NCI-H1417 treated with DMSO at 0.1 percent for 48 hours (cell line): ENCODE measurements at regions not wholly inside any gene's neighbourhood (a gene's known extent, or its start where the extent isn't known, plus 50 kb on each side); places are given as distances from the start of the nearest gene placed in this dataset.
"Not testable (repeated sequence)": the region's sequence is repeated elsewhere in the genome, so short reads cannot be mapped to it uniquely, and the experiment has no call there.

Experiments
- DNase-seq: peaks from one replicate; lab custom pipeline; 2025; lab: John Stamatoyannopoulos, UW

DNA sequence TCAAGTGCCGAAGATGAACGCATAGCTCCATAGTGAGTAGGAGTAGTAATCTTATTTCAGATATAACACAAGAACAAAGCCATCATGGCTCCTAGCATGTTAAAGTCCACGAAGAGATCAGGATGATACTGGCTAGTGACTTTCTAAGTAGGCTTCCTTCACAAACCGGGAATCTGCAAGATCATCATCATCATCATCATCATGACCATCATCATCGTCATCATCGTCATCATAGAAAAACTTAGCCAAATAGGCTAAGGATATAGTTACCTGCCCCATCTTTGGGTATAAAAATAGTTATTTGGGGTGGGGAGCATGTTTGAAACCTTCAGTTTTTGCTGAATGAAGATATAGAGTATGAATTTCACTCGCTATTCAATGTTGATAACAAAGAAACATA is 57.9 kb downstream of the PYDC2 start:
- no peak for DNase-seq

DNA sequence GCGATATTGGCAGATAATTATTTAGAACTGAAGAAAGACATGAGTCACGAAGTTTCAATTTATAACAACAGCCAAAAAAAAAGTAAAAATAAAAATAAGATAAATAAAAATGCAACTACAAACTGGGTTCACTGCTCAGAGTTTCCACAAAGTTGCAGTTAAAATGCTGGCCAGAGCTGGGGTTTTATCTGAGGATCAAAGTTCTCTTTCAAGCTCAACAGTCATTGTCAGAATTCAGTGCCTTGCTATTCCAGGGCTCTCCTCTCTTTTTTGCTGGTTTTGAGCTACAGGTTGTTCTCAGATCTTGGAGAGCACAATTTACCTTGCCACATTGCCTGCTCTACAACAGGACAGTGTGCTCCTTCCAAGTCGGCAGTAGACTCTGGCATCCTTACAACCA is 60.1 kb downstream of the PYDC2 start:
- no peak for DNase-seq

DNA sequence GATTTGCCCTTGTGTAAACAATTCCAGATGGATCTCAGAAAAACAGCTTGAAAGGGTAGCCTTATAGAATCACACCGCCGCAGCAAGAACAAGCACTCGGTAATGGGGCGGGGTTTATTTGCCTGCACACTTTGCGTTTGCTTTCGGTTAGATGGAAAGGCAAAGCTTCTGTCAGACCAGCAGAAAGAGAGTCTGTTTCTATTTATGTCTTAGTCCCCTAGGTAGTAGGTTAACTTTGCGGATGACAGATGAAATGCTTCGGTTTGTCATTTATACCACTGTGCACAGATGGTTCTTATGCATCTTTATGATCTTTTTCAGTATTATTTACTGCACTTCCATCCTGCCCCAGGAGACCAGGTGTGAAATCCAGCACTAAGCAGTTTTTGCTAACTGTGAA is 62.2 kb downstream of the PYDC2 start:
- DNase-seq, result peak; percentile 42

DNA sequence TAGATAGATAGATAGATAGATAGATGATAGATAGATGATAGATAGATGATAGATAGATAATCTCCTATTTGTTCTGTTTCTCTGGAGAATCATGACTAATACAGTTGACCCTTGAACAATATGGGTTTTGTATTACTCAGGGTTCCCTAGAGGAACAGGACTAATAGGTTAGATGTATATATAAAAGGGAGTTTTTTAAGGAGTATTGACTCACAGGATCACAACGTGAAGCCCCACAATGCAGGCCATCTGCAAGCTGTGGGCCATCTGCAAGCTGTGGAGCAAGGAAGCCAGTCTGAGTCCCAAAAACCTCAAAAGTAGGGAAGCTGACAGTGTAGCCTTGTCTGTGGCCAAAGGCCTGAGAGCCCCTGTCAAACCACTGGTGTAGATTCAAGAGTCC is 67.6 kb downstream of the PYDC2 start:
- no peak for DNase-seq

DNA sequence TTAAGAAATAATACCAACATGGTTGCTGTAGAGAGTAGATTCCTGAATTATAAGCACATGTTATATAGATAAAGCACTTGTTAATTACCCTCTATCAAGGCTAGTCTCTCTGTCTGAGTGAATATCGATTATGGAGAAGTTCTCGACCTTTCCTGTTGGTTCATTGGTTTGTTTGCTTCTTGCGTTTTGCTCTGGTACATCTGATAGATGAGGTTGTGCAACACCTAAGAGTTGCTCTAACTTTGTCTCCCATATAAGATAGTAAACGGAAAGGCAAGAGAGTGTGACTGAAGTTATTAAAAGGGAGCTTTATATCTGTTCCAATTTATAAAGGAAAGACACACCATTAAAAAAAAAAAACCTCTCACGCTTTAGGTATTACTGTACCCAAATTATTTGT is 69.0 kb downstream of the PYDC2 start:
- DNase-seq, result no peak

DNA sequence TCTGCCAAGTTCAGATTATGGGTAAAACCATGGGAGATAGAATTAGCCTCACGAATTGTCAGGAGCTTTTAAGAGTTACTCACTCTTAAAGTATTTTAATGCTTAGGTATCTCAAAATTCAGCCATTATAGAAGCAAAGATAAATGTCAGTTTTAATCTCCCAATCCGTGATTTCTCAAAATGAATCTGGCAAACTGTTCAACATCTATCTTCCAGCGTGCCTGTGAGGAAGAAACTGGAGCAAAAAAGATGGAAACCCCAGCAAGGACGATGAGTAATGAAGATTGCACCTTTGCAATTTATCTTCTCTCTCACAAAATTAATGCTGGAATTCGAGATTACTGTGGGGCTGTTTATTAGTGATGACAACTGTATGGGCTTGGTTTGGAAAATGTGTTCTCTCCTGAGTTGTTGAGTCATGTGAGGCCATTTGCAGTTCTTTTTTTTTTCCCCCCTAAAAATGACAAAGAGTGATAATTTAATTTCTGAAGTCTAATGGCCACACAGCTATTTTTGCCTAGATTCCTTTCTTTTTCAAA is 70.5 kb downstream of the PYDC2 start:
- DNase-seq, result no peak

DNA sequence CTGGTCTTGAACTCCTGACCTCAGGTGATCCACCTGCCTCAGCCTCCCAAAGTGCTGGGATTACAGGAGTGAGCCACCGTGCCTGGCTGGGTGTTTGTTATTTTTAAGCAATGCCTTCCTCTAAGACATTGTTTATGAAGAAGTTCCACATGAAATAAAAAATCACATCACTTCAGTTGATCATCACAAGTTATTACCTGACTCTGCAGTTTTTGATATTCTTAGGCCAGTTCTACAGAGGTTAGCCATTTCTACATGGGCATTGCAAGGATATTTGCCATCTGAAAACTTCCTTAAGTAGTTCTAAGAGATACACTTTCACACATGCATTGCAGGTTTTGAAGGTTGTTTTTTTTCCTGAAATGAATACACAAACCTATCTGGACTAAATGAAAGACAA is 82.1 kb downstream of the PYDC2 start:
- DNase-seq, result no peak

DNA sequence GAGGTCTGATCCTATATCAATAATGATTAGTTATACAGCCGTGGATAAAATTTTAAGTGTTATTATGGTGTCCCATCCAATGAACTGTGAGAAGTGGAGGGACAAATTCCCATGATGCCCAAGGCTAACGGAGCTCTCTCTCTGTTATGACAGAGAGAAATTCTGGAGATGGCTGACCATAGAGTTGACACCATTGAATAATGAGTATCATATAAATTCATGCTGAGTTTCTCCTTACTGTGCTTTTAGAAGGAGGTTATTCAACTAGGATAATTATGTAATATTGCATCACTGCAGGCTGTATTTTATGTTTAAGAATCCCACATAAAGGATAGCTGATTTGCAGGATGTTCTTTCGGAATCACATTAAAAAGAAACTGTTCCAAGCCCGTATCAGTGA is 82.9 kb downstream of the PYDC2 start:
- DNase-seq, result no peak

DNA sequence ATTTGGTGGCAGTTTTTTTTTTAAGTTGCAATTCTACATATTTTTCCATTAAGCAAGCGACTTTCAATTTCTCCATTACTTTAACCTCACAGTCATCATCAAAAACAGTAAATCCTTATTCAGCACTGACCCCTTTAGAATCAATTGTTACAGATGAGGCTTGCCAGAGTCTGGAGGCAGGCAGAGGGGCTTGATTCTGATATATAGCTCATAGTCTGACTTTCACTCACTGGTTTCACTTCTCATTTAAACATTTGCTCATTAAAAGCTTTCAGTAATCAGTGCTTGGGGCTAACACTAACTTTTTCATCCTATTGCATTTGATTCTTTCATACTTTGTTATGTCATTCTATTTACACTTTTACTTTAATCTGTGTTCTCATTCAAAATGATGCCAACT is 88.4 kb downstream of the PYDC2 start:
- no peak for DNase-seq

DNA sequence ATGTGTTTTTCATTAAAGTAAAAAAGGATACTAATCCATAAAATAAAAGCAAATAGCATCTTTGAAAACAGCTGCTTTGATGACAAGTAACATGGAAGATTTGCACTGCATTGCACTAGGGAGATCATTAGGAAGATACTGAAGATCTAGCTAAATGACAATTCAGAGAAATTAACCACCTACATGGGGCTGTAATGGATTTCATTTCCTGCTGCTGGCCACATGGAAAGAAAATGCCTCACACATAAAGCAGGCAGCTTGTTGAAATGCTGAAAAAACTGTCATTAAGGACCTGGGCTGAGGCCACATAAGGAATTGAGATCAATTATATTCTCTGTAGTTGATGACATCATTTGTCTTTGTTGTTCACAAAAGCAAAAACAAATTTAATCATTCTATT is 94.1 kb downstream of the PYDC2 start:
- DNase-seq, result no peak

DNA sequence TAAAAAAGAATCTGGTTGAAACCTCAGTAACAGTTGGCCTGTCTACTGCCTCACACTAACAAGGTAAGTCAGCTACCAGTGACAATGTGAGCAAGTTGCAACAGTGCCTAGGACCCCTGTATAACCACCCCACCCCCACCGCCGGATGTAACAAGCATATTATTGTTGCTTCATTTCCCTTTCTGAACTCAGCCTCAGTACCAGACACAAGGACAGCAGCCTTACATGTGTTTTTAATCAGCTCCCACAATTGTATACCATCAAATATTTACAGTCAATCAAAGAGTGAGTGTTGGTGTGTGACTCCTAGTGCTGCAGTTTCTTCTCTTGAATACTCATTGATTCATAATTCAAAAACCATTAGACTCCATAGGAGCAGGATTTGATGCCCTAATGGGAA is 96.4 kb downstream of the PYDC2 start:
- no peak for DNase-seq

DNA sequence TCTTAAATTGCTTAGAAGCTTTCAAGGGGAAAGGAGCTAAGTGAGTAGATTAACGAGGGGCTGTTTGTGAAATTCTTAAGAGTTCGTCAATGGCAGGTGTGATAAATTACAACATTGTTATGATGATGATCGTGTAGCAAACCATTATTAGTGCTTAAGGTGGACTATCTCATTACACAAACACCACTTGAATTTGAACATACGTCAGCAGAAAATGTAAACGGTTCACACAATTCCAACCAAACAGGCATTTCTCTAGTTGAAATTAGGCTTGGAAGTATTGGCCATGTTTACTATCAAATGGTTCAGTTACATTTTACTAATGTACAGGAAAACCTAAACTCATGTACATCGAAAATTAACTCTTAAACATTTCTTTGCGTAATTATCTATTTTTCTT is 102.8 kb downstream of the PYDC2 start:
- DNase-seq, result peak; percentile 77

DNA sequence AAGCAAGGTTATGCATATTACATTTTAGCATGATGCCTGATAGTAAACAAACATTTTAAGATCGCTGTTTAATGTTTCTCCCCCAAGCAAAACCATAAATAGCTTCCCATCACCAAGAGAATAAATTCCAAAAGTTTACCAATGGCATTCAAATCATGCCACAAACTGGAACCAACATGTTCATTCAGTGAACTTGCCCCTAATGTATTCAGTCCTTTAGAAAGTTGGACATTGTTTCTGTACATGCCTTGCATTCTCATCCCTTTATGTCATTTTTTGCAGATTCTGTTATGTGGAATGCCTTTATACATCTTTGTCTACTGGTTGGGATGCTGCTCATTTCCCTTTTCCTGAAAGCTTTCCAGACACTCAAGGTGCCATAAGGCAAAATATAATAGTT is 105.5 kb downstream of the PYDC2 start:
- DNase-seq, result no peak

DNA sequence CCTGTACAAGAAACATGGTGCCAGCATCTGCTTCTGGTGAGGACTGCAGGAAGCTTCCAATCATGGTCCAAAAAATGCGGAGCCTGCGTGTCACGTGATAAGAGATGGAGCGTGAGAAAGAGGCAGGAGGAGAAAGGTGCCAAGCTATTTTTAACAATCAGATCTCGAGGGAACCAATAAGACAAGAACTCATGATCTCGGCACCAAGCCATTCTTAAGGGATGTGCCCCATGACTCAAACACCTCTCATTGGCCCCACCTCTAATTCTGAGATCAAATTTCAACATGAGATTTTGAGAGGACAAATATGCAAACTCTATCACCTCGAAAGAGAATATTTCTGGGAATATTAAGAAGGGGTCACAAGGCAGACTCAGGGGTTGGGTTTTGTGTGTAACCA is 107.2 kb downstream of the PYDC2 start:
- no peak for DNase-seq

DNA sequence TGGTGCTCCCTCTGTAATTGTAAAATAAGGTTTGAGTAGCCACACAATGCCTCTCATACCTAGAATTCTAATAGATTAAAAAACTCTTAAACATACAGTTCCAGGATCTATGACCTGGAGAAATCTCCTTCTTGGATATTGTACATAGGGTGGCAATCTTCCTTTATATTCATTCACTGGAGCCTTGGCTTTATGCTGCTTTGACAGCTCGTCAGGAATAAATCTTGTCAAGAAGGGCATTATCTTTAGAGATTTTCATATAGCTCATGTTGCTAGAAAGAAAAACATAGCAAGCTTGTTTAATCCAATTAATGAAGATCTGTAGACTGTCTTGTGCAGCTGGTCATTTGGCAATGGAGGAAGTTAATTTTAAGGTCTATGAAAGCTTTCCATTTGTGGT is 131.1 kb downstream of the PYDC2 start:
- DNase-seq, result no peak

DNA sequence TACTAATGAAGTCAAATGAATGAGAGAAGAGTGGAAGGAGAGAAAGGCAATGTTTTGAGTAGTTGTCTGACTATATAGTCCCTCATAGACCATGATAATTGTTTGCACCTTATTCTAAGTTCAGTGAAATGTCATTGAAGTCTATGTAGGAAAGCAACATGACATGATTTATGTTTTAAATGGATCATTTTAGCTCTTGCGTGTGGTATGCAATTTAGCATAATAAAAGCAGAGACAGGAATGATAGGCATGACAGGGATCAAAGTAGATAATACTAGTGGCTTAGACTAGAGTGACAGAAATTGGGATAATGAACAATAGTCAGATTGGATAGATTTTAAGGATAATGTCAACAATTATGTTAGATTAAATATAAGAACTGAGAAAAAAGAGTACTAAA is 132.5 kb downstream of the PYDC2 start:
- DNase-seq, result no peak

DNA sequence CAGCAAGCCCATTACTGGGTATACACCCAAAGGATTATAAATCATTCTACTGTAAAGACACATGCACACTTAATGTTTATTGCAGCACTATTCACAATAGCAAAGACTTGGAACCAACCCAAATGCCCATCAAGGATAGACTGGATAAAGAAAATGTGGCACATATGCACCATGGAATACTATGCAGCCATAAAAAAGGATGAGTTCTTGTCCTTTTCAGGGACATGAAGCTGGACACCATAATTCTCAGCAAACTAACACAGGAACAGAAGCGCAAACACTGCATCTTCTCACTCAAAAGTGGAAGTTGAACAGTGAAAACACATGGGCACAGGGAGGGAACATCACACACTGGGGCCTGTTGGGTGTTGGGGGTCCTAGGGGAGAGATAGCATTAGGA is 154.5 kb downstream of the PYDC2 start:
- not testable (repeated sequence) for DNase-seq

DNA sequence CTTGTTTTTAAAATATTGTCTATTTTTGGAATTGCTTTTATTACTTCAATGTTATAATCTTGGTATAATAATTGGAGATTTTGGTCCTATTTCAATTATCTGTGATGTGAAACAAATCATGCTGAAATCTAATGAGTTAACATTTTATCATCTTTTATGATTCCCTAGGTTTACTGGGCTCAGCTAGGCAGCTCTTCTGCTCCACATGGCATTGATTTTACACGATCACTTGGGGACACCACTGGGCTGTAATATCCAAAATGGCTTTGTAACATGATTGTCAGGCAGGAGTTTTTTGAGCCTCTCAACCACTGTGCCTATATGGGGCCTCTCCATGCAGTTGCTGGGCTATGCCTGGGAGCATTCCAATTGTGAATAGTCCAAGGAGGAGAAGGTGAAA is 163.3 kb downstream of the PYDC2 start:
- DNase-seq, result no peak

DNA sequence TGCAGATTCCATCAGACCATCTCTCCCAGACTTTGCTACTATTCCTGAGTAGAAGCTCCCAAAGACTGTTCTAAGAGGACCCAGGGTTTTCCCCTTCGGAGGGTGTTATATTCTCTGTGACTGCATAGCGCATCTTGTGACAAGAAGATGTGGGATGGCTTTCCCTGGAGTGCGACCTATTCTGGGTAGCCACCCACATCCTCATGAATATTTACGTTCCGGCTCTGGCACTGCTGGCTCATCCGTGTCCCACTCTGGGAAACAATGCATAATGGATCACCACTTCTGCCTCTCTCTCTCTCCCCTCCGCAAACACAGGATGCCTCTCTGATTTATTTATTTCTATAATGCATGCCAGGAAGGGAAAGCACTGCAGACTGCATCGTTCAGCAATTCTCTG is 166.1 kb downstream of the PYDC2 start:
- DNase-seq, result no peak

DNA sequence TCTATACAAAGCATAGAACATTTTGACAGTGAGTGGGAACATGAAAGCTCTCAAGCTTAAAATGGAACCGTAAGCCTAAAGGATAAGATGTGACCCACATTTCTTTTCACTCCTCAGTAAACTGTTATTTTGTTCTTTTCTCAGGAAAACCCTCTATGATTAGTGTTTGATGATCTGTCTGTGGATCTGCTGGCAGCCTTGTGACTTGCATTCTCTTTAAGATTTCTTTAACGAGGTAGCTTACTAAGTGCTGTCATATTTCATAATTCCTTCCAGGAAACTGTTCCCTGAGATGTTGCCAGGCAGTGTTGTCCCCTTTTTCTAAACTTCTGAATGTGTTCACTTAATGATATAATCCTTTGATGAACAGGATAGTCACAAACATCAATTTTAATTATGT is 167.6 kb downstream of the PYDC2 start:
- no peak for DNase-seq

DNA sequence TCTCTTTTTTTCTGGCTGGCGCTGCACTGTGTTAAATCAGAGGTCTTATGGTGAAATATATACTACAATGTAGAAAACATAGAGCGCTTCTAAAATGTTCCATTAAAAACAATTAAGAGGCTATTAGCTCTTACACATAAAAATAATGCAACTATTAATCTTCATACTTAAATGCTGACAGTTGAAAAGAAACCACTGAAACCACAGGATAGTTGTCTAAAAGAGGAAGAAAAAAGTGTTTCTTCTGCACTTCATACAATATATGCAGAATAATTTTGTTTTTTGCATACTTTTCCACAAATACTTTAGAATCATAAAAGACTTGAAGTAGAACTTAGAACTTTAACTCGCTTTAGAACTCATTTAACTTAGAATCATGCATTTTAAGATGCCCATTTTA is 170.5 kb downstream of the PYDC2 start:
- DNase-seq, result no peak

DNA sequence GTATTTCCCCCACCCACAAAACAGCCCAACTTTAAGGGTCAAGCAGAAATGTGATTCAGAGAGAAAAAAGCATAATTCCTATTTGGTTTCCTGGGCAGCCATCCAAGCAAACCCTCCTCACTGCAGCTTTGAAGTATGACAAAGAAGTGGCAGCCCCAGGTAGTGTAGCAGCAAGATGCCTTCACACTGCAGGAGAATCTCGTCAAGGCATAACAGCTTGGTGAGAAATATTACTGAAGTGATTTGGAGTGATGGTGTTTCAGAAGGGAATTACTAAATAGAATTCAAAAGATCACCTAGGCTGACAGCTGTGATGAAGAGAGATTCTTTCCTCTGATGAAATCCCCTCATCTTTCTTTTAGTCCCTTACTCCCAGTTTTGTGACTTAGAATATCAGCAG is 173.9 kb downstream of the PYDC2 start:
- DNase-seq, result no peak

DNA sequence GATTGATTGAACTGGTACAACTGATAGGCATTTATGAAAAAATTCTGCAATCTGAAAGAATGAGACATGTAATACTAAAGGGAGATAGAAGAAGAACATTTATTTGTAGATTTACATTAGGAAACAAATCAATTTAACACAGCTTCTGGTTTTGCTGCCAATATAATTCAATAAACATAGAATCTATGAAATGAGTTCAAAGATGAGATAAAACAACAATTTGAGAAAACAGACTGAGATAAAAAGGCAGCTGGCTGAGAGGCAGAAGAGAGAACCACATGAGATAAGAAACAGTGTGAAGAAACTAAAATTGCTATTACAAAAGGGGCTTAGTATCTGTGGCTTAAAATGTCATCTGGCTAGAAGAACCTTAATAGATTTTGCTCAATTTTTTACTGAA is 176.6 kb downstream of the PYDC2 start:
- no peak for DNase-seq

DNA sequence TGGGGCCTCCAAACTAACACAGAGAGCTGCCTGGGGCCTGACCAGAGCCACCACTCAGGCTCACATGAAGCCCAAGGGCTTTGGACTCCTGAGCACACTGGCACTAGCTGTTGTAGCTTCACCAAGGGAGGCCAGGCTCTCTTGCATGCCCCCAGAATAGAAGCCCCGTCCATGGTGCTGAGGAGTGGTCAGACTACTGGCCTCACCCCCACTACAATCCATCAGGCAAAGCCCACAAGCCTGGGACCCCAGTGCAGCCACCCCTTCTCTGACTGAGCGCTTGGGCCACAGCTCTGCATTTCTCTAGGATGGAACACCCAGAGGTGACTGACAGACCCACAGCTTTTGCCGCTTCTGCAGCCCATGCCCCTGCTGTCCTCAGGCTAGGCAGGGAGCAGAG is 180.8 kb downstream of the PYDC2 start:
- DNase-seq, result no peak

DNA sequence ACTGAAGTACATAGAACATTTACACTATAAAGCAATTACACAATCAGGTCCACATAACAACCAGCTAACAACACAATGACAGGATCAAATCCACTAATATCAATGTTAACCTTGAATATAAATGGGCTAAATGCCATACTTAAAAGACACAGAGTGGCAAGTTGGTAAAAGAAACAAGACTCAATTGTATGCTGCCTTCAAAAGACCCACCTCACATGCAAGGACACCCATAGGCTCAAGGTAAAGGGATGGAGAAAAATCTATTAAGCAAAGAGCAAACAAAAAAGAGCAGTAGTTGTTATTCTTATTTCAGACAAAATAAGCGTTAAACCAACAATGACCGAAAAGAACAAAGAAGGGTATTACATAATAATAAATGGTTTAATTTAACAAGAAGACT is 183.3 kb downstream of the PYDC2 start:
- no peak for DNase-seq
